GM19025 (cell line): ENCODE measurements at regions not wholly inside any gene's neighbourhood (a gene's known extent, or its start where the extent isn't known, plus 50 kb on each side); places are given as distances from the start of the nearest gene placed in this dataset.

Experiments
- ATAC-seq: cut with Tn5 transposase; IDR thresholded peaks from one replicate; pipeline ENCODE4 v1.9.1; 2021; ENCODE audit warnings: mild to moderate bottlenecking, low read depth, moderate library complexity; ENCODE audit not compliant: unreplicated experiment

DNA sequence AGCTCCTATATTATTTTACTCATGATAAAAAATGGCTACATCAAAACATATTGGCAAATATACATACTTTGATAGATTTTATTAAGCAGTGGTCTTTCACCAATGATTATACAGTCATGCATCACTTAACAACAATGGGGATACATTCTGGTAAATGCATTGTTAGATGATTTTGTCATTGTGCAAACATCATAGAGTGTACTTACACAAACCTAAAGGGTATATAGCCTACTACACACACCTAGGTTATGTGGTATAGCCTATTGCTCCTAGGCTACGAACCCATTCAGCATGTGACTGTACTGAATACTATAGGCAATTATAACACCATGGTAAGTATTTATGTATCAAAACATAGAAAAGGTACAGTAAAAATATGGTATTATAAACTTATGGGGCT, 98.9 kb upstream of the IL6 start:
- no peak for ATAC-seq

DNA sequence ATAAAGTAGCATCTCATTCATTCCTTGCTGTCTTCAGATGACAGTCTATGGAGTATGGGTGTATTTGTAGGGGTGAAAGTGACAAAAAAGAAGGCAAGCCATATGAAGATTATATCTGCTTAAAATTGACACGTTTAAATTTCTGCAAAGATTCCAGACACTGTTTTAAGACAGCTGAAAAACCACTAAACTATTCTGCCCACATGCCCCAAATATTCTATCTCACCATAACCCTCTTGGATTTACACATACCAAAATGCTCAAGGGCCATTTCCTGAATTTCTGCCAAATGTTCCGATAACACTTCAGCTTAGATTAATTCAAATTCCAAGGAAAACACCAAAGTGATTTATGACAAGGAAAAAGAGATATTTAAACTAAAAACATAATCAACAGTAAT, 99.9 kb upstream of the IL6 start:
- no peak for ATAC-seq

- no peak for ATAC-seq
Observed at GRCh38 chr7:22625251-22625650, 101.7 kb upstream of the IL6 start.

GRCh38 chr7:22624781-22625180, 102.2 kb upstream of the IL6 start:
- ATAC-seq, result no peak

GRCh38 chr7:22622116-22622785, 104.7 kb upstream of the IL6 start:
- ATAC-seq, result no peak

DNA sequence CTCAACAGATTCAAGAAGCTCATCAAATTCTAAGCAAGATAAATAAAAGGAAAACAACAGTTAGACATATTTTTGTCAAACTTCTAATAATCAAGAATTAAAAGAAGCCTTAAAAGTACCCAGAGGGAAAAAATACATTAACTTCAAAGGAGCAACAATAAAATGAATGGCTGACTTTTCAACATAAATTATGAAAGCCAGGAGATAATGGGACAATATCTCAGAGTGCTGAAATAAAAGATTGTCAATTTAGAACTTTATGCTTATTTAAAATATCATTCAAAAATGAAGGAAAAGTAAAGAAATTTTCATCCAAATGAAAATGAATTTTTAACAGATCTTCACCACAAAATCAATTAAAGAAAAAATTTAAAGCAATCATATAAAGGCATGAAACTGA, 108.5 kb upstream of the IL6 start:
- no peak for ATAC-seq

- ATAC-seq, result no peak
Observed at GRCh38 chr7:22617166-22617565, 109.8 kb upstream of the IL6 start.

DNA sequence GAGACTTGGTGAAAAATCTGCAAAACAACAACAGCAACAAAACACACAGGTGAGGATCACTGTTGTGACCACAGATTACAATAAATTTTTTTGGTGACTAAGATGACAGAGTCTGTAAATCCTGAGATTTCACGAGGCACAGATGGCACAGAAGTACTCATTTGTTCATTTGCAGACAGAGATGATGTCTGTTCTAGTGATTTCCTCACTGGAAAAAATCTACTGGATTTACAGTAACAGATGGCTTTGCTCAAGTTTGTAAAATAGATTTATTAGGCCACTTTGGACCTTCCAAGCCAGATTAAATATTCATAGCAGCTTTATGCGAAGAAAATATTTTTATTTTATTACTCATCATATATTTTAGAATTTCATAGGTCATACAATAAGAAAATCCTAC, 113.5 kb upstream of the IL6 start:
- ATAC-seq, result no peak

DNA sequence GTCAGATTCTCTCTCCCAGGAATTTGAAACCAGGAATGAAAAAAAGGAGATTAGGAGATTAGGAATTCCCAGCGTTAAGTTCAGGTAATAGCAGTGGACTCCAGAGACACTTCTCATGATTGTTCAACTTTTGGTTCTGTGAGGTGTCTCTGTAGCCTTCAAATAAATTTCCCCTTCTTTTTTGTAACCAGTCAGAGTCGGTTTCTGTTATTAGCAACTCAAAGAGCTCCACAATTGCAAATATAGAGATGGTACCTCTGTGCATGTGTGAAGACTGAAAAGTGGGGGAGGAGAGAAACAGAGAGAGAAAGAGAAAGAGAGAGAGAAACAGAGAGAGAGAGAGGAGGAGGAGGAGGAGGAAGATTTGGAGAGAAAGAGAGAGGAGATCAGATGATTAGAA, 112.8 kb upstream of the STEAP1B start:
- ATAC-seq, result no peak

DNA sequence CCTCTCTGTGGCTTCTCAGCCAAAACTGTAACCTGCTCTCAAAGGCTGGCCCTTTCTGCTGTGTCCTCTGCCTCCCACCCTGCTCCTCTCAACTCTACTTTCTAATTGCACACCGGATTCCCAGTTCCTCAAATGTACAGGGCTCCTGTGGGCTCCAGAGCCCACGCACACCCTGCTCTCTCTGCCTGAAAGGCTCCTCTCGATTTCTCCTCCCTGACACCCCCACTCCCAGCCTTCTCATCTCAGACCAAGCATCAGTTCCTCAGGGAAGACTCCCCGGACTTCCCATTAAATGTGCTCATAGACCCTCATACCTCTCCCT, 111.7 kb upstream of the STEAP1B start:
- no peak for ATAC-seq

GRCh38 chr7:22610951-22611757, 111.2 kb upstream of the STEAP1B start:
- no peak for ATAC-seq

- ATAC-seq, result no peak
Observed at GRCh38 chr7:22610263-22610662, 110.3 kb upstream of the STEAP1B start.

- no peak for ATAC-seq
Observed at GRCh38 chr7:22607180-22607579, 107.2 kb upstream of the STEAP1B start.

DNA sequence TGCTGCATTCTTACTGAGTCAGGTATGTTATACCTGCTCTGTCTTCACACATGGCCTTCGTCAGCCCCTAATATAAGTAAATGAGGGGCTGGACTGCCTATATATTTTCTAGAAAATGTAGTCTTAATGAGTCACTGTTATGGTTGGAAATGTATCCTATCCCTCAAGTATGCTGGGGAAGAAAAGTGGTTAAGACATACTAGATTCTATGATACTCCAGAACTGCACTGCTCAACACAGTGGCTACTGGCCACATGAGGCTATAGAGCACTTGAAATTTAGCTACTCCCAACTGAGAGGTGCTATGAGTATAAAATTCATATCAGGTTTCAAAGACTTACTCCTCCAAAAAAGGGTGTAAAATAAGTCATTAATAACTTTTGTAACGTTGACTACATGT, 104.3 kb upstream of the STEAP1B start:
- ATAC-seq, result no peak

DNA sequence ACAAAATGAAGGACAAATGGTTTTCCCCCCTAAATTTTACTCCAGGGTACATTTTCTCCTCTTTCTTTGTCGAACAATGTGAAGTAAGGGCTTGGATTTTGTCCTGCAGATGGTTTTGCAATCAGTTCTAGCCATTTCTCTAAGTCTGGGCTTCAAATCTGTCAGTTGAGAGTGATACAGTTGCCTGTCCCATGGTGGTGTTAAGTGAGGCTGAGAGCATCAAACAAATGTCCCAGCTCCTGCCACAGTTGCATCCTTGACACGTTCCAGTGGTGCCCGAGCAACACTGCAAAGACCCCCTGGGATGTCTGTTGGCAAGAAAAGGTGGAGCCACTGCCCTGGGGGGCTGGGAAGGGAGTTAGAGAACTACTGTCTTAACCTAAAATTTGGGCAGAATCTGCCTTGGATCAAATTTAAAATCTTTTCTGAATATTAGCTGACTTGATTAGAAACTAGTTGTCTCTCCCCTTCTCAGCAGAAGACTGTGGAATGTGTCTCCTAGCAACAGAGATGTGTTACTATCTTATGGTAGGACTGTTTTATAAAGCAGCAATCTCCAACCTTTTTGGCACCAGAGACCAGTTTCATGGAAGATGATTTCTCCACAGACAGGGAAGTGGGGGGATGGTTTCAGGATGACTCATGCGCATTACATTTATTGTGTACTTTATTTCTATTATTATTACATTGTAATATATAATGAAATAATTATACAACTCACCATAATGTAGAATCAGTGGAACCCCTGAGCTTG, 102.0 kb upstream of the STEAP1B start:
- no peak for ATAC-seq

- ATAC-seq, result no peak
Observed at GRCh38 chr7:22601408-22601807, 101.4 kb upstream of the STEAP1B start.

GRCh38 chr7:22601003-22601402, 101.0 kb upstream of the STEAP1B start:
- no peak for ATAC-seq

DNA sequence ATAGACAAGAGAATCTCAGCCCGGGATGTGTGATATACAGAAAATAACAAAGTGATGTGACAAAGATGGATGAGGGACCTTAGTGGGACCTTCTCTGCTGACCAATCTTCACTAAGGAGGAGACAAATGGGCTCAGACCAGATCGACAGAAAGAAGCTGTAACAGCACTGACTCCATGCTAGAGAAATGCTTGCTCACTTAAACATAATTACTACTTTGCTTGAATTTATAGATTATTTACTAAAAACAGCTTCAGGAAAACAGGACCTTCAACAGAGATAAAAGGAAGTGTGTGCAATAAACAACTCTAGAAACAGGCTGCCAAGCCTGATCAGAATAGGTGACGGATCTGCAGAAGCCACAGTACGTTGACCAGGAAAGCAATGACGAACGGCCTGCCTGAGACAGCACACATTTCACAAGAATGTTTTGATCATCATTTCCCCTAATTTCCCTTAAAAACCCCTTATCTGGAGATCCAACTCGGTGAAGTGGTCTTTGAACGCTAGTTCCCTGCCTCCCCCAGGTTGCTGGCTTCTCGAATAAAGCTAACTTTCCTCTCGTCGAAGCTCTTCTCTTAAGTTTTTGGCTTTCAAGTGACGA, 98.4 kb upstream of the STEAP1B start:
- ATAC-seq, result no peak

DNA sequence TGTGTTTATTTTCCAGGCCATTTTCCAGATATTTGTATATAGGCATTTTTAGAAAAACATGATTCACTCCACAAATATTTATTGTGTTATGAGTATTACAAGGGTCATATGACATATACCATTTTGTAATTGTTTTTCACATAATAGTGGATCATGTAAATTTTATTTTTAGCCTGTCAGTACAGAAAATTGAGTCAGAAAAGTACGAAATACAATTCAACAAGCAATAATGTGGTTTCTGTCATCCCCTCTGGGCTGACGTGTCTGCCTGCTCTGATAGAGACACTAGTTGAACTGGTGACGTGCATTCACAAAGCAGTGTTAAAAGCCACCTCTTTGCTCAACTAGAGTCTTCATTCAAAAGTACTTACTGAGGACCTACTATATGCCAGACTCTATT, 97.9 kb upstream of the STEAP1B start:
- no peak for ATAC-seq

DNA sequence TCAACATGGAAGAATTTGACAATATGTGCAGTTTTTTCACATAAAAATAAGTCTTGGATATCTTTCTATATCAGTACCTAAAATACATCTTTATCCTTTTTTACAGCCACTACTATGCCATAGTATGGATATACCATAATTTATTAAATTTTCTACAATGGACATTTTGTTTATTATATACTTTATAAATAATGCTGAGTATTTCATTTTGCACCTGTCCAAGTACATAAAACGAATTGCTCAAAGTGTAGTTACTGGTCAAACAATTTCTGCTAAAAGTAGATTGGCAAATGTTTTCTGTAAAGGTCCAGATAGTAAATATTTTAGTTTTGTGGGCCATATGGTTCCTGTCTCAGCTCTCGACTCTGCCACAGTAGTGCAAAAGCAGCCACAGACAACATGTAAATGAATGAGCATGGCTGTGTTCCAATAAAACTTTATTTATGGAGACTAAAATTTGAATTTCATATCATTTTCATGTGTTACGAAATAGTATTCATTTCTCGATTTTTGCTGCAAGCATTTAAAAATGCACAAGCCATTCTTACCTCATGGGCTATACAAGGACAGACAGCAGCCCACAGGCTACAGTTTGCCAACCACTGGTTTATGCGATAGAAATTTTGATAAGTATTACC, 96.9 kb upstream of the STEAP1B start:
- ATAC-seq, result no peak

- ATAC-seq, result no peak
Observed at GRCh38 chr7:22594020-22594419, 94.0 kb upstream of the STEAP1B start.
